Prostate gland (tissue), 2 donors: ENCODE measurements at regions not wholly inside any gene's neighbourhood (a gene's known extent, or its start where the extent isn't known, plus 50 kb on each side); places are given as distances from the start of the nearest gene placed in this dataset.

Experiments
- POLR2A ChIP-seq: fragments of 450-650 bp; IDR thresholded peaks from one replicate; pipeline ENCODE4 v1.6.1; 2016; ENCODE audit warnings: antibody characterized with exemption, mild to moderate bottlenecking
- POLR2AphosphoS5 ChIP-seq: sonication (generic); formaldehyde crosslinking; IDR thresholded peaks from one replicate; pipeline ENCODE4 v1.6.1; 2017; ENCODE audit warnings: antibody characterized with exemption
- TF ChIP-seq, protein P1 (sequence below), 4 experiments: fragments of 200-600 bp in 2 of 4; fragments of 450-650 bp in 2 of 4; sonication (generic) in 2 of 4; IDR thresholded peaks; 1 replicate in 3 of 4; 2 replicates in 1 of 4; pipeline ENCODE4 v1.5.1; 2016 to 2019; ENCODE audit warnings: antibody characterized with exemption in 4 of 4, mild to moderate bottlenecking in 2 of 4, moderate library complexity in 2 of 4

DNA sequence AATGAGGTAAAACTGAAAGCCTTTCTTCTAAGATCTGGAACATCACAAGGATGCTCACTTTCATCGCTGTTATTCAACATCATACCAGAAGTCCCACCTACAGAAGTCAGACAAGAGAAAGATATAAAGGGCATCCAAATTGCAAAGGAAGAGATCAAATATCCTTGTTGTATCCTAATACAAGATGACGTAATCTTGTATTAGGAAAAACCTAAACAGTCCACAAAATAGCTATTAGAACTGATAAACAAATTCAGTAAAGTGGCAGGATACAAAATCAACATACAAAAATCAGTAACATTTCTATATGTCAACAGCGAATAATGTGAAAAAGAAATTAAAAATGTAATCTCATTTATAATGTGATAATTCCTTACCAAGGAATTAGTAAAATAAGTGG is 195.1 kb upstream of the CBLB start:
- no peak for TF ChIP-seq POLR2A
- TF ChIP-seq, protein P1, sequence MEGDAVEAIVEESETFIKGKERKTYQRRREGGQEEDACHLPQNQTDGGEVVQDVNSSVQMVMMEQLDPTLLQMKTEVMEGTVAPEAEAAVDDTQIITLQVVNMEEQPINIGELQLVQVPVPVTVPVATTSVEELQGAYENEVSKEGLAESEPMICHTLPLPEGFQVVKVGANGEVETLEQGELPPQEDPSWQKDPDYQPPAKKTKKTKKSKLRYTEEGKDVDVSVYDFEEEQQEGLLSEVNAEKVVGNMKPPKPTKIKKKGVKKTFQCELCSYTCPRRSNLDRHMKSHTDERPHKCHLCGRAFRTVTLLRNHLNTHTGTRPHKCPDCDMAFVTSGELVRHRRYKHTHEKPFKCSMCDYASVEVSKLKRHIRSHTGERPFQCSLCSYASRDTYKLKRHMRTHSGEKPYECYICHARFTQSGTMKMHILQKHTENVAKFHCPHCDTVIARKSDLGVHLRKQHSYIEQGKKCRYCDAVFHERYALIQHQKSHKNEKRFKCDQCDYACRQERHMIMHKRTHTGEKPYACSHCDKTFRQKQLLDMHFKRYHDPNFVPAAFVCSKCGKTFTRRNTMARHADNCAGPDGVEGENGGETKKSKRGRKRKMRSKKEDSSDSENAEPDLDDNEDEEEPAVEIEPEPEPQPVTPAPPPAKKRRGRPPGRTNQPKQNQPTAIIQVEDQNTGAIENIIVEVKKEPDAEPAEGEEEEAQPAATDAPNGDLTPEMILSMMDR (IDR thresholded peaks at IDR 0.05) = no peak
- TF ChIP-seq POLR2AphosphoS5 = no peak
